Parathyroid adenoma (tissue), 2 donors: ENCODE measurements at regions not wholly inside any gene's neighbourhood (a gene's known extent, or its start where the extent isn't known, plus 50 kb on each side); places are given as distances from the start of the nearest gene placed in this dataset.

Experiments used
- H2AFZ ChIP-seq: fragments of 300-600 bp; sonication (generic); one replicate; pipeline ENCODE4 v1.7.0; 2017; ENCODE audit warnings: antibody characterized with exemption, mild to moderate bottlenecking
- H3K27ac ChIP-seq: fragments of 300-600 bp; sonication (generic); one replicate; pipeline ENCODE4 v1.7.0; 2017
- H3K27me3 ChIP-seq: fragments of 300-600 bp; sonication (generic); one replicate; pipeline ENCODE4 v1.7.0; 2017; ENCODE audit warnings: low read length; ENCODE audit not compliant: control insufficient read depth, insufficient read depth
- H3K36me3 ChIP-seq: fragments of 300-600 bp; sonication (generic); one replicate; pipeline ENCODE4 v1.7.0; 2017; ENCODE audit warnings: low read length; ENCODE audit not compliant: control insufficient read depth, insufficient read depth
- H3K4me1 ChIP-seq: fragments of 300-600 bp; sonication (generic); one replicate; pipeline ENCODE4 v1.7.0; 2017; ENCODE audit warnings: control low read depth
- H3K4me2 ChIP-seq: fragments of 300-600 bp; sonication (generic); one replicate; pipeline ENCODE4 v1.7.0; 2017; ENCODE audit warnings: low read length
- H3K4me3 ChIP-seq: fragments of 300-600 bp; sonication (generic); one replicate; pipeline ENCODE4 v1.7.0; 2017; ENCODE audit warnings: low read depth, low read length
- H3K79me2 ChIP-seq: fragments of 300-600 bp; sonication (generic); one replicate; pipeline ENCODE4 v1.7.0; 2017; ENCODE audit warnings: control low read depth
- H3K9ac ChIP-seq: fragments of 300-600 bp; sonication (generic); one replicate; pipeline ENCODE4 v1.7.0; 2017; ENCODE audit warnings: mild to moderate bottlenecking
- H3K9me3 ChIP-seq: fragments of 300-600 bp; sonication (generic); one replicate; pipeline ENCODE4 v1.7.0; 2017; ENCODE audit warnings: low read length; ENCODE audit not compliant: control insufficient read depth
- CTCF ChIP-seq: fragments of 300-600 bp; sonication (generic); IDR thresholded peaks from one replicate; pipeline ENCODE4 v1.7.0; 2017; ENCODE audit warnings: antibody characterized with exemption, mild to moderate bottlenecking
- donor health status: primary hyperparathyroidism.

- Histone ChIP-seq H3K27ac (no peak overlapping the region), H3K27me3 (no peaks in the 10 kb centered on the region), H2AFZ (no peak overlapping the region), H3K9ac (no peak overlapping the region), H3K4me2 (no peak overlapping the region), H3K9me3 (no peaks in the 10 kb centered on the region), H3K36me3 (no peaks in the 10 kb centered on the region), H3K4me3 (no peak overlapping the region), H3K4me1 (no peaks in the 10 kb centered on the region), H3K79me2 (no peaks in the 10 kb centered on the region)
- TF ChIP-seq CTCF = no peak
Observed at GRCh38 chr4:58070726-58071125, 960.5 kb upstream of the IGFBP7 start.

- TF ChIP-seq CTCF = no peak
- Histone ChIP-seq H2AFZ (no peak overlapping the region), H3K27me3 (no peaks in the 10 kb centered on the region), H3K9ac (no peak overlapping the region), H3K4me1 (no peaks in the 10 kb centered on the region), H3K4me3 (no peak overlapping the region), H3K4me2 (no peak overlapping the region), H3K27ac (no peak overlapping the region), H3K79me2 (no peaks in the 10 kb centered on the region), H3K36me3 (no peaks in the 10 kb centered on the region), H3K9me3 (no peaks in the 10 kb centered on the region)
Observed at GRCh38 chr4:58064653-58065052, 954.5 kb upstream of the IGFBP7 start.

GRCh38 chr4:58063404-58064160 is 953.4 kb upstream of the IGFBP7 start:
- no peak for TF ChIP-seq CTCF
- Histone ChIP-seq H3K36me3 (no peaks in the 10 kb centered on the region), H3K27me3 (no peaks in the 10 kb centered on the region), H2AFZ (no peak overlapping the region), H3K9ac (no peak overlapping the region), H3K9me3 (no peaks in the 10 kb centered on the region), H3K4me3 (no peak overlapping the region), H3K4me2 (no peak overlapping the region), H3K27ac (no peak overlapping the region), H3K79me2 (no peaks in the 10 kb centered on the region), H3K4me1 (no peaks in the 10 kb centered on the region)

GRCh38 chr4:58061967-58062366 is 951.8 kb upstream of the IGFBP7 start:
- Histone ChIP-seq H2AFZ (no peak overlapping the region), H3K9me3 (no peaks in the 10 kb centered on the region), H3K4me3 (no peak overlapping the region), H3K4me1 (no peaks in the 10 kb centered on the region), H3K4me2 (no peak overlapping the region), H3K27ac (no peak overlapping the region), H3K79me2 (no peaks in the 10 kb centered on the region), H3K9ac (no peak overlapping the region), H3K27me3 (no peaks in the 10 kb centered on the region), H3K36me3 (no peaks in the 10 kb centered on the region)
- TF ChIP-seq CTCF = no peak

GRCh38 chr4:58050439-58050838 is 940.3 kb upstream of the IGFBP7 start:
- H3K27ac ChIP-seq = no peak overlapping the region
- H3K27me3 ChIP-seq = no peaks in the 10 kb centered on the region
- no peaks in the 10 kb centered on the region for H3K79me2 ChIP-seq
- no peaks in the 10 kb centered on the region for H3K9me3 ChIP-seq
- no peak for TF ChIP-seq CTCF
- H3K4me2 ChIP-seq = no peak overlapping the region
- H3K4me3 ChIP-seq = no peak overlapping the region
- no peaks in the 10 kb centered on the region for H3K36me3 ChIP-seq
- no peaks in the 10 kb centered on the region for H3K4me1 ChIP-seq
- no peak overlapping the region for H3K9ac ChIP-seq
- no peak overlapping the region for H2AFZ ChIP-seq
